GM21390 (cell line): ENCODE measurements at regions not wholly inside any gene's neighbourhood (a gene's known extent, or its start where the extent isn't known, plus 50 kb on each side); places are given as distances from the start of the nearest gene placed in this dataset.

ENCODE experiments used
- ATAC-seq: cut with Tn5 transposase; IDR thresholded peaks from one replicate; pipeline ENCODE4 v1.9.1; 2021; ENCODE audit not compliant: unreplicated experiment

GRCh38 chrX:13266641-13267345 lies 53.1 kb downstream of the ATXN3L start:
- ATAC-seq: no peak

GRCh38 chrX:13265549-13266132 lies 54.2 kb downstream of the ATXN3L start:
- ATAC-seq: no peak

- ATAC-seq: no peak
Measured at GRCh38 chrX:13265111-13265510, 54.7 kb downstream of the ATXN3L start.

- peak; percentile 83 for ATAC-seq
Measured at GRCh38 chrX:13263560-13264251, 56.1 kb downstream of the ATXN3L start.

- ATAC-seq: no peak
Measured at GRCh38 chrX:13261348-13261747, 58.5 kb downstream of the ATXN3L start.

GRCh38 chrX:13260598-13260997 lies 59.3 kb downstream of the ATXN3L start:
- ATAC-seq: no peak

GRCh38 chrX:13258725-13259124 lies 61.1 kb downstream of the ATXN3L start:
- no peak for ATAC-seq

GRCh38 chrX:13258052-13258444 lies 61.8 kb downstream of the ATXN3L start:
- no peak for ATAC-seq

GRCh38 chrX:13257223-13258051 lies 62.4 kb downstream of the ATXN3L start:
- no peak for ATAC-seq

GRCh38 chrX:13256603-13257002 lies 63.2 kb downstream of the ATXN3L start:
- ATAC-seq: no peak

- ATAC-seq: no peak
Measured at GRCh38 chrX:13254870-13255269, 65.0 kb downstream of the ATXN3L start.

GRCh38 chrX:13254076-13254785 lies 65.6 kb downstream of the ATXN3L start:
- ATAC-seq: peak; percentile 56

- ATAC-seq: no peak
Measured at GRCh38 chrX:13253223-13253622, 66.6 kb downstream of the ATXN3L start.

- no peak for ATAC-seq
Measured at GRCh38 chrX:13252726-13253125, 67.1 kb downstream of the ATXN3L start.

- ATAC-seq: no peak
Measured at GRCh38 chrX:13250826-13251580, 68.8 kb downstream of the ATXN3L start.

GRCh38 chrX:13248867-13249486 lies 70.9 kb downstream of the ATXN3L start:
- ATAC-seq: no peak

- ATAC-seq: no peak
Measured at GRCh38 chrX:13239272-13239671, 80.6 kb downstream of the ATXN3L start.

- no peak for ATAC-seq
Measured at GRCh38 chrX:13235930-13236329, 83.9 kb downstream of the ATXN3L start.

GRCh38 chrX:13232484-13232883 lies 87.4 kb downstream of the ATXN3L start:
- ATAC-seq: no peak

GRCh38 chrX:13226214-13226613 lies 93.6 kb downstream of the ATXN3L start:
- no peak for ATAC-seq
